Heart right ventricle (tissue), 16 donors: ENCODE measurements at regions not wholly inside any gene's neighbourhood (a gene's known extent, or its start where the extent isn't known, plus 50 kb on each side); places are given as distances from the start of the nearest gene placed in this dataset.

Source experiments
- ATAC-seq, 8 donors: fragments of 200-7000 bp; cut with Tn5 transposase; one replicate each; pipeline ENCODE4 v1.9.1; 2020; ENCODE audit warnings: mild to moderate bottlenecking in 8 of 8, moderate library complexity in 8 of 8, moderate number of reproducible peaks in 1 of 8
- DNase-seq, 2 donors: peaks; one replicate each; pipeline ENCODE4 v3.0.0-alpha.2; 2020
- H3K27ac ChIP-seq, 10 donors: fragments of 200-600 bp; sonication (generic) in 2 of 10; one replicate each; pipeline versions ENCODE4 v1.5.0 to v1.8.0; 2020 to 2022; ENCODE audit warnings: mild to moderate bottlenecking in 3 of 10
- H3K27me3 ChIP-seq, 7 donors: fragments of 200-600 bp; one replicate each; pipeline ENCODE4 v1.8.0; 2021 to 2022; ENCODE audit warnings: mild to moderate bottlenecking in 2 of 7
- H3K36me3 ChIP-seq, 9 donors: fragments of 200-600 bp; sonication (generic) in 1 of 9; one replicate each; pipeline versions ENCODE4 v1.5.0 to v1.8.0; 2020 to 2022; ENCODE audit warnings: mild to moderate bottlenecking in 2 of 9
- H3K4me1 ChIP-seq, 9 donors: fragments of 200-600 bp; sonication (generic) in 1 of 9; one replicate each; pipeline versions ENCODE4 v1.5.0 to v1.8.0; 2020 to 2022; ENCODE audit warnings: mild to moderate bottlenecking in 4 of 9
- H3K4me3 ChIP-seq, 10 donors: fragments of 200-600 bp; sonication (generic) in 2 of 10; one replicate each; pipeline versions ENCODE4 v1.5.0 to v1.8.0; 2020 to 2022; ENCODE audit warnings: mild to moderate bottlenecking in 7 of 10, moderate library complexity in 2 of 10
- H3K9me3 ChIP-seq, 11 donors: fragments of 200-600 bp in 10 of 11; sonication (generic) in 2 of 11; one replicate each; pipeline versions ENCODE4 v1.5.0 to v1.8.0; 2013 to 2022; ENCODE audit warnings: mild to moderate bottlenecking in 2 of 11, control low read depth in 1 of 11, moderate library complexity in 1 of 11
- WGBS, 2 donors: extraction: QIAGEN DNeasy Blood & Tissue Kit; methylation state at CpG; one replicate each; pipeline ENCODE4 v1.1.7; 2013; ENCODE audit warnings: inconsistent platforms in 1 of 2; 5-methylcytosine and 5-hydroxymethylcytosine counted together
- intact Hi-C, 10 donors: fragments of 100-400 bp; cut with DNase I; formaldehyde crosslinking; loops; one replicate each; pipeline versions ENCODE4 v1.11.1 to v1.14.2; 2022
- TF ChIP-seq, protein P1 (sequence below), 9 donors: fragments of 200-600 bp; sonication (generic) in 2 of 9; IDR thresholded peaks; one replicate each; pipeline versions ENCODE4 v1.5.0 to v1.8.0; 2021 to 2022; ENCODE audit warnings: antibody characterized with exemption in 9 of 9, mild to moderate bottlenecking in 5 of 9, moderate library complexity in 1 of 9
- donor health status: Arrhythmogenic right ventricular cardiomyopathy.
- donor health status: ischemic (EF 13 %, LVEDD 7.1; RV severe dilation, severe dysfunction).
- donor health status: healthy with polysubstance abuse.
- donor health status: DM: no; HTN: yes; CAD: no.
- donor health status: DM: no; HTN: no; CAD: no.
- donor health status: ischemic (EF 25% LVEDD 6.9; RV normal size, moderate dysfunction).
- donor health status: ischemic (EF 25% LVEDD 5.7; RV mildly dilated, moderate dysfunction).
- donor health status: healthy.
- donor health status: DM: yes; HTN: yes; CAD: no.
- donor health status: Ischemic cardiomyopathy.
- donor health status: ischemic (EF 35%, LVEDD 5.7; RV mildly dilated, moderate dysfunction).
- donor health status: nonischemic (EF 11% LVEDD 7.7; RV severe dilation, severe dysfunction).
- donor health status: DM: yes; HTN: yes; CAD: no.
- donor health status: PGD.
- donor health status: ischemic (EF 29% LVEDD 5.4; RV normal size, mild dysfunction).
- donor health status: nonischemic (EF 23%, LVEDD 6.1; RV moderate dilation, normal function).

DNA sequence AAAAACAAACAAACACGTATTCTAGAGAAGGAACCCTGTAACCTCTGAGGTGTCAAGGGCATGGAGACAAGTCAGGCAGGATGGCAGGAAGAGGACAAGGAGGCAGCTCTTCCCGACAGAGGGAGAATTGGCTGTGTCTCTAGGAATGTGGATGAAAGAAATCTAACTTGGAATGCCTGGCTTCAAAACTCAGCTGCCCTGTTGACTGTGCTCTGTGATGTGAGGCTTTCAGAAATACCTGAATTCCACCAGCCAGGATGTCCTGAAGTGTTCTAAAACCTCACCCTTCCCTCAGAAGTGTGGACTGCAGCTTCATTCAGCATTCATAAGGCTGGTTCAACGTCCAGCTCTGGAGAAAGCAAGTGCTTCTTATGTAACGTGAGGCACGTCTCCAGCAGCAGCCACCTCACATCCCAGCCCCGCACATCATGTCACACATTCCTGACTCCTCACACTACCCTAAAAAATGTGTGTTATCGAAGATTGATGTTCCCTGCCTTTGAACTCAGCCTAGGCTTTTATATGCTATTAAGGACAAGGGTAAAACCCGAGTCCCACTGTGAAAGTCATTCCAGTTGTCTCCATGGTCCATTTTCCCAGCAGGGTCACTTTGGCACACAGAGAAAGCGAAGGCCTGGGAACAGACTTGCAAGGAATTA lies 398.9 kb downstream of the ETS1 start:
- TF ChIP-seq, protein P1, sequence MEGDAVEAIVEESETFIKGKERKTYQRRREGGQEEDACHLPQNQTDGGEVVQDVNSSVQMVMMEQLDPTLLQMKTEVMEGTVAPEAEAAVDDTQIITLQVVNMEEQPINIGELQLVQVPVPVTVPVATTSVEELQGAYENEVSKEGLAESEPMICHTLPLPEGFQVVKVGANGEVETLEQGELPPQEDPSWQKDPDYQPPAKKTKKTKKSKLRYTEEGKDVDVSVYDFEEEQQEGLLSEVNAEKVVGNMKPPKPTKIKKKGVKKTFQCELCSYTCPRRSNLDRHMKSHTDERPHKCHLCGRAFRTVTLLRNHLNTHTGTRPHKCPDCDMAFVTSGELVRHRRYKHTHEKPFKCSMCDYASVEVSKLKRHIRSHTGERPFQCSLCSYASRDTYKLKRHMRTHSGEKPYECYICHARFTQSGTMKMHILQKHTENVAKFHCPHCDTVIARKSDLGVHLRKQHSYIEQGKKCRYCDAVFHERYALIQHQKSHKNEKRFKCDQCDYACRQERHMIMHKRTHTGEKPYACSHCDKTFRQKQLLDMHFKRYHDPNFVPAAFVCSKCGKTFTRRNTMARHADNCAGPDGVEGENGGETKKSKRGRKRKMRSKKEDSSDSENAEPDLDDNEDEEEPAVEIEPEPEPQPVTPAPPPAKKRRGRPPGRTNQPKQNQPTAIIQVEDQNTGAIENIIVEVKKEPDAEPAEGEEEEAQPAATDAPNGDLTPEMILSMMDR (IDR thresholded peaks at IDR 0.05) = no peak
- H3K9me3 ChIP-seq = no peaks in the 10 kb centered on the region
- H3K36me3 ChIP-seq = no peaks in the 10 kb centered on the region
- 58 to 59% methylated on average over 9 of the region's 9 CpGs for WGBS, 2 donors
- peaks cover 0 to 7% (median 0%) of the 10 kb centered on the region in 9 donors for H3K4me1 ChIP-seq
- intact Hi-C loops = loop anchor here in 1 of 10 donors (10.0 kb wide), 1 partner anchor 656 kb away; no protein-coding TSS in a partner anchor
- ATAC-seq (no peak), DNase-seq (no peak)
- H3K27me3 ChIP-seq = no peaks in the 10 kb centered on the region
- H3K27ac ChIP-seq = no peak overlapping the region
- H3K4me3 ChIP-seq = no peak overlapping the region

DNA sequence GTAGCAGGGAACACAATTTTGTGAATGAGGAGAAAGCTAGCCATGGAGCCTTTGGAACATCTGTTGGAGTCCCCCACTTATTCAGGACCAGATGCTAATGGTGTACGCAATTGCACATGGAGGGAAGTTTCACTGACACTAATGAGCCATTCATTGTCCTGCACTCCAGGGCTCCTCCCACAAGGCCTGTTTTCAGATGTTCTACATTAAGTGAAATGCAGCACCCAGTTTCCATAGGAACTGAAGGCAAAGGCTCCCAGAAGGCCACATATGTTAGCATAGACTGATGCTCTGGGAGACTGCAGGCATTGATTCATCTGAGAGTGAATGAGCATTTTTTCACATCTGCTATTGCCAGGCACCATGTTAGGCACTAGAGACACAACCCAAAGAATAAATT lies 399.5 kb downstream of the ETS1 start:
- Histone ChIP-seq H3K9me3 (no peaks in the 10 kb centered on the region), H3K36me3 (no peaks in the 10 kb centered on the region), H3K4me3 (no peak overlapping the region), H3K4me1 (peaks cover 0 to 7% (median 0%) of the 10 kb centered on the region in 9 donors), H3K27me3 (no peaks in the 10 kb centered on the region), H3K27ac (no peak overlapping the region)
- ATAC-seq = no peak
- intact Hi-C loops = loop anchor here in 1 of 10 donors (10.0 kb wide), 1 partner anchor 657 kb away; no protein-coding TSS in a partner anchor
- TF ChIP-seq, protein P1 (IDR thresholded peaks at IDR 0.05) = no peak
- DNase-seq = no peak
- 93 to 100% methylated on average over 1 of the region's 1 CpG for WGBS, 2 donors

DNA sequence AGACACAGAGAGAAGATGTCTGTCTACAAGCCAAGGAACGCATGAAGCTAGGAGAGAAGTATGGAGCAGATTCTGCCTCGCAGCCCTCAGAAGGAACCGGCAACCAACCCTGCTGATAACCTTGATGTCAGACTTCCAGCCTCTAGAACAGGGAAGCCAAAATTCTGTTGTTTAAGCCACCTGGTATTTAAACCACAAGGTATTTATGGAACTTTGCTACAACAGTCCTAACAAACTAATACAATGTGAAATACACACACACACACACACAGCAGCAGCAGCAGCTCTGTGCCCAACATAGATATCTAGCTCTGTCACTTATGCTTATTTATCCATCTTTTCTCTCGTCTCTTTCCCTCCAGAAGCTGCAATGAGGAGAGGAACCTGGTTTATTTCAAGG lies 400.0 kb downstream of the ETS1 start:
- intact Hi-C loops = loop anchor here in 1 of 10 donors (10.0 kb wide), 1 partner anchor 657 kb away; no protein-coding TSS in a partner anchor
- H3K9me3 ChIP-seq = no peaks in the 10 kb centered on the region
- 88 to 90% methylated on average over 4 of the region's 4 CpGs for WGBS, 2 donors
- no peak for ATAC-seq
- H3K4me1 ChIP-seq = peaks cover 0 to 7% (median 0%) of the 10 kb centered on the region in 9 donors
- H3K36me3 ChIP-seq = no peaks in the 10 kb centered on the region
- DNase-seq = no peak
- no peak overlapping the region for H3K4me3 ChIP-seq
- no peak overlapping the region for H3K27ac ChIP-seq
- no peaks in the 10 kb centered on the region for H3K27me3 ChIP-seq
- TF ChIP-seq, protein P1 (IDR thresholded peaks at IDR 0.05) = no peak

DNA sequence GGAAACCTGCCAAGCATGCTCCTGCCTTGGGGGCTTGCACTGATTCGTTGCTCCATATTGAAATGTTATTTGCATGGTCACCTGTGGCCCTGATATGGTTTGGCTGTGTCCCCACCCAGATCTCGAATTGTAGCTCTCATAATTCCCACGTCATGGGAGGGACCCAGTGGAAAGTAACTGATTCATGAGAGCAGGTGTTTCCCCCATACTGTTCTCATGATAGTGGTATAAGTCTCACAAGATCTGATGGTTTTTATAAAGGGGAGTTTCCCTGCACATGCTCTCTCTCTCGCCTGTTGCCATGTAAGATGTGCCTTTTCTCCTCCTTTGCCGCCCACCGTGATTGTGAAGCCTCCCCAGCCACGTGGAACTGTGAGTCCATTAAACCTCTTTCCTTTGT lies 402.4 kb downstream of the ETS1 start:
- WGBS, 2 donors = 76 to 83% methylated on average over 7 of the region's 7 CpGs
- no peak for ATAC-seq
- Histone ChIP-seq H3K27me3 (no peaks in the 10 kb centered on the region), H3K9me3 (no peaks in the 10 kb centered on the region), H3K4me1 (peaks cover 0 to 16% (median 7%) of the 10 kb centered on the region in 9 donors), H3K27ac (no peak overlapping the region), H3K4me3 (no peak overlapping the region), H3K36me3 (no peaks in the 10 kb centered on the region)
- TF ChIP-seq, protein P1 (IDR thresholded peaks at IDR 0.05) = no peak
- intact Hi-C loops = loop anchor here in 1 of 10 donors (10.0 kb wide), 1 partner anchor 660 kb away; no protein-coding TSS in a partner anchor
- no peak for DNase-seq
